ENCODE measurements at regions not wholly inside any gene's neighbourhood (a gene's known extent, or its start where the extent isn't known, plus 50 kb on each side); places are given as distances from the start of the nearest gene placed in this dataset.

DNA sequence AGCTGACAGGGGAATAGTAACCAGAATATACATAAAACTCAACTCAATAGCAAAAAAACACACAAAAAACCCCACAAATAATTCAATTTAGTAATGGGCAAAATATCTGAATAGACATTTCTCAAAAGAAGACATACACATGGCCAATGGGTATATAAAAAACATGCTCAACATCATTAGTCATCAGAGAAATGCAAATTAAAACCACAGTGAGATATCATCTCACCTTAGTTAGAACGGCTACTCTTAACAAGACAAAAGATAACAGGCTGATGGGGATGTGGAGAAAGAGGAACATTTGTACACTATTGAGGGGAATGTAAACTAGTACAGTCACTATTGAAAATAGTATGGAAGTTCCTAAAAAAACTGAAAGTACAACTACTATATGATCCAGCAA is 678.6 kb downstream of the MECOM start:
- no peak for TF ChIP-seq HIVEP1 (CRISPR knock-in tag; IDR thresholded peaks at IDR 0.05)
- no peak for TF ChIP-seq CC2D1A (CRISPR knock-in tag; IDR thresholded peaks at IDR 0.05)
- no peak for TF ChIP-seq SP2 (CRISPR knock-in tag; IDR thresholded peaks at IDR 0.05)
- no peak for TF ChIP-seq MIER3 (CRISPR knock-in tag; IDR thresholded peaks at IDR 0.05; ENCODE audit: borderline replicate concordance)
- no peak for TF ChIP-seq ZNF563 (CRISPR knock-in tag; IDR thresholded peaks at IDR 0.05)
- TF ChIP-seq HNF4A (CRISPR knock-in tag; IDR thresholded peaks at IDR 0.05), result no peak
- no peak for TF ChIP-seq KDM2A (CRISPR knock-in tag; IDR thresholded peaks at IDR 0.05; ENCODE audit: borderline replicate concordance, low read depth)
- TF ChIP-seq NFYB (CRISPR knock-in tag; IDR thresholded peaks at IDR 0.05), result no peak
- TF ChIP-seq AGO1 (IDR thresholded peaks at IDR 0.05; ENCODE audit: low read depth, low read length, poor library complexity, severe bottlenecking), result no peak
- no peak for TF ChIP-seq GATAD1 (CRISPR knock-in tag; IDR thresholded peaks at IDR 0.05)
- TF ChIP-seq MNT (IDR thresholded peaks at IDR 0.05), result no peak
- TF ChIP-seq ZNF407 (CRISPR knock-in tag; IDR thresholded peaks at IDR 0.05; ENCODE audit: not compliant biosample characterization), result no peak
- no peak for TF ChIP-seq ZNF629 (CRISPR knock-in tag; conservative IDR thresholded peaks at IDR 0.05)
- TF ChIP-seq, protein P1, sequence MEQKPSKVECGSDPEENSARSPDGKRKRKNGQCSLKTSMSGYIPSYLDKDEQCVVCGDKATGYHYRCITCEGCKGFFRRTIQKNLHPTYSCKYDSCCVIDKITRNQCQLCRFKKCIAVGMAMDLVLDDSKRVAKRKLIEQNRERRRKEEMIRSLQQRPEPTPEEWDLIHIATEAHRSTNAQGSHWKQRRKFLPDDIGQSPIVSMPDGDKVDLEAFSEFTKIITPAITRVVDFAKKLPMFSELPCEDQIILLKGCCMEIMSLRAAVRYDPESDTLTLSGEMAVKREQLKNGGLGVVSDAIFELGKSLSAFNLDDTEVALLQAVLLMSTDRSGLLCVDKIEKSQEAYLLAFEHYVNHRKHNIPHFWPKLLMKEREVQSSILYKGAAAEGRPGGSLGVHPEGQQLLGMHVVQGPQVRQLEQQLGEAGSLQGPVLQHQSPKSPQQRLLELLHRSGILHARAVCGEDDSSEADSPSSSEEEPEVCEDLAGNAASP (CRISPR knock-in tag; IDR thresholded peaks at IDR 0.05; ENCODE audit: borderline replicate concordance), result no peak
- Histone ChIP-seq H3K4me1 (ENCODE audit: insufficient read depth, low read length) (peaks cover 16% of the 10 kb centered on the region), H2AFZ (ENCODE audit: low read length) (no peak overlapping the region), H3K4me2 (ENCODE audit: low read depth, low read length) (no peak overlapping the region), H4K20me1 (ENCODE audit: insufficient read depth, low read length) (no peaks in the 10 kb centered on the region), H3K9ac (ENCODE audit: insufficient read depth, low read depth, low read length) (no peak overlapping the region), H3K9me3 (ENCODE audit: low read length) (no peaks in the 10 kb centered on the region), H3K36me3 (replicated peaks in 1 of 2; ENCODE audit: control insufficient read depth in 1 of 2, insufficient read depth in 2 of 2, low read length in 2 of 2) (no peaks in the 10 kb centered on the region), H3K4me3 (replicated peaks in 1 of 3; ENCODE audit: insufficient read depth in 1 of 3, low read depth in 2 of 3, low read length in 3 of 3) (no peak overlapping the region), H3K27me3 (ENCODE audit: control insufficient read depth in 1 of 2, insufficient read depth in 2 of 2, low read length in 2 of 2) (no peaks in the 10 kb centered on the region), H3K79me2 (ENCODE audit: insufficient read depth, low read length) (no peaks in the 10 kb centered on the region), H3K27ac (ENCODE audit: extremely low read length, insufficient read depth, low read length) (no peak overlapping the region)
- BruUV-seq (replicated peaks), result no TSS peak
- CTCF ChIA-PET (ENCODE audit: low intra/inter-chr PET ratio, low total read pairs), result no interaction called here
- DNase-seq (ENCODE audit: low spot score) (no peak), ATAC-seq (no peak), FAIRE-seq (no peak)
- POLR2A ChIA-PET, result no interaction called here
- in situ Hi-C loops (cut with HindIII; ENCODE audit: extremely low pct_ligation_motif_present, low pct_unique_long_range_greater_than_20kb), result no loop called here
- intact Hi-C loops (cut with micrococcal nuclease; ENCODE audit: unreplicated experiment), result loop anchor here (5.0 kb wide), 1 partner anchor 113 kb away; no protein-coding TSS in a partner anchor
- 50% methylated on average over 1 of the region's 1 CpG for WGBS (ENCODE audit: low lambda C conversion rate)
